Gastrocnemius medialis (tissue), 4 donors: ENCODE measurements at regions not wholly inside any gene's neighbourhood (a gene's known extent, or its start where the extent isn't known, plus 50 kb on each side); places are given as distances from the start of the nearest gene placed in this dataset.

ENCODE experiments used
- ATAC-seq, 2 donors: fragments of 150-250 bp; one replicate each; pipeline ENCODE4 v1.9.1; 2016
- DNase-seq, 2 donors: peaks; one replicate each; pipeline ENCODE4 v3.0.0-alpha.2; 2019
- H3K27ac ChIP-seq, 4 donors: fragments of 200-600 bp; sonication (generic); 1 replicate in 1 of 4; 2 replicates in 3 of 4; pipeline ENCODE4 v1.5.1; 2016 to 2018; ENCODE audit warnings: mild to moderate bottlenecking in 2 of 4, moderate library complexity in 1 of 4
- H3K27me3 ChIP-seq, 3 donors: fragments of 200-600 bp; sonication (generic) in 2 of 3; 1 replicate in 1 of 3; 2 replicates in 2 of 3; pipeline versions ENCODE4 v1.5.1 to v1.6.0; 2016 to 2019; ENCODE audit warnings: mild to moderate bottlenecking in 1 of 3, moderate library complexity in 1 of 3
- H3K36me3 ChIP-seq, 2 donors: fragments of 200-600 bp; sonication (generic) in 1 of 2; one replicate each; pipeline ENCODE4 v1.5.1; 2017 to 2018
- H3K4me1 ChIP-seq, 2 donors: fragments of 200-600 bp; sonication (generic) in 1 of 2; one replicate each; pipeline ENCODE4 v1.5.1; 2016 to 2017; ENCODE audit warnings: mild to moderate bottlenecking in 2 of 2
- H3K4me3 ChIP-seq, 4 donors: fragments of 200-600 bp; sonication (generic) in 3 of 4; 1 replicate in 1 of 4; 2 replicates in 3 of 4; pipeline ENCODE4 v1.5.1; 2016 to 2019; ENCODE audit warnings: mild to moderate bottlenecking in 2 of 4
- H3K9me3 ChIP-seq, 3 donors: fragments of 200-600 bp; sonication (generic) in 2 of 3; 1 replicate in 1 of 3; 2 replicates in 2 of 3; pipeline ENCODE4 v1.5.1; 2016 to 2019
- POLR2A ChIP-seq, 2 donors: fragments of 450-650 bp; IDR thresholded peaks; one replicate each; pipeline ENCODE4 v1.6.1; 2017; ENCODE audit warnings: antibody characterized with exemption in 2 of 2, mild to moderate bottlenecking in 2 of 2, moderate library complexity in 2 of 2
- in situ Hi-C, 4 donors: fragments of 200-750 bp; cut with MboI; loops; one replicate each; pipeline versions ENCODE4 v1.15.0 to v1.8.0; 2017; ENCODE audit warnings: low sequenced_read_pairs in 4 of 4
- intact Hi-C: fragments of 100-400 bp; cut with DNase I; formaldehyde crosslinking; loops from one replicate; pipeline ENCODE4 v1.15.1; 2023; ENCODE audit warnings: low total_unique reads
- TF ChIP-seq, protein P1 (sequence below), 5 experiments: fragments of 450-650 bp in 3 of 5; fragments of 200-600 bp in 2 of 5; sonication (generic) in 2 of 5; IDR thresholded peaks in 4 of 5; conservative IDR thresholded peaks in 1 of 5; 1 replicate in 4 of 5; 2 replicates in 1 of 5; pipeline ENCODE4 v1.5.1; 2016 to 2019; ENCODE audit warnings: antibody characterized with exemption in 5 of 5, mild to moderate bottlenecking in 3 of 5, moderate library complexity in 3 of 5

DNA sequence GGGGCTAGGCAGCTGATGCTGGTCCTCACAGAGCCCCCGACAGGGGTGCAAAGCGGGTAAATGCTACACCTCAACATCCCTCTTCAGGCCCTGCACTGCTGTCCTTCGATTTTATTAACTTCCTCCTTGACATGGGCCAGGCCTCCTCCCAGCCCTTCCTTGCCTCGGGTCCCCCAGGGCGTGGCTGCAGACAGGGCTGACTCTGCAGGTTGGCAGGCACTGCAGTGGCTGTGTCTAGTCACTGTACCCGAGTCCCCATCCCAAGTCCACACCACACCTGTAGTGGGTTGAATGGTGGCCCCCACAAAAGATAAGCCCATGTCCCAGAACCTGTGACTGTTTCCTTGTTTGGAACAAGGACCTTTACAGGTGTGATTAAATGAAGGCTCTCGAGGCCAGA, 140.2 kb downstream of the TWIST2 start:
- Histone ChIP-seq H3K36me3 (no peaks in the 10 kb centered on the region), H3K27me3 (peaks cover 0 to 7% (median 0%) of the 10 kb centered on the region in 3 donors), H3K4me3 (no peak overlapping the region), H3K9me3 (no peaks in the 10 kb centered on the region), H3K27ac (no peak overlapping the region), H3K4me1 (no peaks in the 10 kb centered on the region)
- intact Hi-C loops (no loop called here), in situ Hi-C loops (no loop called here)
- DNase-seq, result no peak
- ATAC-seq, result no peak
- no peak for TF ChIP-seq POLR2A (IDR thresholded peaks at IDR 0.05)

DNA sequence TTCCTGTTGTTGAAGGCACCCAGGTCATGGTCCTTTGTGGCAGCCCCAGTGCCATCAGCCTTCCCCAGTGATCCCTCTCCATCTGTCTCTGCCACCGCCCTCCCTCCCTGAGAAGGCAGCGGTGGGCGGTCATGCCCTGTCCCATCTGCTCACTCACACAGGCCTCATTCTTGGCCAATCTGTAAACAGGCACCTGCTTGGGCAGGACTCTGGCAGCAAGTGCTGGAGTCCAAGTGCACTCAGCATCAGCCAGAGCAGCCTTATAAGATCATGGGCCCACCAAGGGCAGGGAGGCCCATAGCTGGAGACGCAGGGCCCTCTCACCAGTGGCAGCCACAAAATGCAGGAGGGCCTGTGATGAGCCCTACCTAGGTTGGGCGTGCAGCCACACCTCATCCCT, 140.9 kb downstream of the TWIST2 start:
- in situ Hi-C loops, result no loop called here
- intact Hi-C loops, result no loop called here
- no peak for ATAC-seq
- no peak for TF ChIP-seq POLR2A (IDR thresholded peaks at IDR 0.05)
- TF ChIP-seq, protein P1, sequence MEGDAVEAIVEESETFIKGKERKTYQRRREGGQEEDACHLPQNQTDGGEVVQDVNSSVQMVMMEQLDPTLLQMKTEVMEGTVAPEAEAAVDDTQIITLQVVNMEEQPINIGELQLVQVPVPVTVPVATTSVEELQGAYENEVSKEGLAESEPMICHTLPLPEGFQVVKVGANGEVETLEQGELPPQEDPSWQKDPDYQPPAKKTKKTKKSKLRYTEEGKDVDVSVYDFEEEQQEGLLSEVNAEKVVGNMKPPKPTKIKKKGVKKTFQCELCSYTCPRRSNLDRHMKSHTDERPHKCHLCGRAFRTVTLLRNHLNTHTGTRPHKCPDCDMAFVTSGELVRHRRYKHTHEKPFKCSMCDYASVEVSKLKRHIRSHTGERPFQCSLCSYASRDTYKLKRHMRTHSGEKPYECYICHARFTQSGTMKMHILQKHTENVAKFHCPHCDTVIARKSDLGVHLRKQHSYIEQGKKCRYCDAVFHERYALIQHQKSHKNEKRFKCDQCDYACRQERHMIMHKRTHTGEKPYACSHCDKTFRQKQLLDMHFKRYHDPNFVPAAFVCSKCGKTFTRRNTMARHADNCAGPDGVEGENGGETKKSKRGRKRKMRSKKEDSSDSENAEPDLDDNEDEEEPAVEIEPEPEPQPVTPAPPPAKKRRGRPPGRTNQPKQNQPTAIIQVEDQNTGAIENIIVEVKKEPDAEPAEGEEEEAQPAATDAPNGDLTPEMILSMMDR (IDR thresholded peaks at IDR 0.05 in 4 of 5, conservative IDR thresholded peaks at IDR 0.05 in 1 of 5), result no peak
- Histone ChIP-seq H3K4me3 (no peak overlapping the region), H3K4me1 (no peaks in the 10 kb centered on the region), H3K27me3 (peaks cover 0 to 7% (median 3%) of the 10 kb centered on the region in 3 donors), H3K9me3 (no peaks in the 10 kb centered on the region), H3K36me3 (no peaks in the 10 kb centered on the region), H3K27ac (no peak overlapping the region)
- no peak for DNase-seq

DNA sequence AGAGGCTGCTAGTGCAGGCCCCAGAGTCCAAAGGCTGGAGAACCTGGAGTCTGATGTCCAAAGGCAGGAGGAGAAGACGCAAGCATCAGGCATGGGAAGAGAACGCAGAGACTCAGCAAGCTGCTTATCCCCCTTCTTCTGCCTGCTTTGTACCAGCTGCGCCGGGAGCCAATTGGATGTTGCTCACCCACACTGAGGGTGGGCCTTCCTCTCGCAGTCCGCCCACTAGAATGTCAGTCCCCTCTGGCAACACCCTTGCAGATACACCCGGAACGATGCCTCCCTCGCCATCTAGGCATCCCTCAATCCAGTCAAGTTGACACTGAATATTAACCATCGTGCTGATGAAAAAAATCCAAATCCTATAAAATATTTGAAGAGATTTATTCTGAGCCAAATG, 141.6 kb downstream of the TWIST2 start:
- peaks cover 0 to 10% (median 7%) of the 10 kb centered on the region in 3 donors for H3K27me3 ChIP-seq
- no peaks in the 10 kb centered on the region for H3K9me3 ChIP-seq
- H3K27ac ChIP-seq, result no peak overlapping the region
- TF ChIP-seq, protein P1 (IDR thresholded peaks at IDR 0.05 in 4 of 5, conservative IDR thresholded peaks at IDR 0.05 in 1 of 5), result no peak
- TF ChIP-seq POLR2A (IDR thresholded peaks at IDR 0.05), result no peak
- intact Hi-C loops (no loop called here), in situ Hi-C loops (no loop called here)
- no peak overlapping the region for H3K4me3 ChIP-seq
- no peak for ATAC-seq
- DNase-seq, result no peak
- no peaks in the 10 kb centered on the region for H3K36me3 ChIP-seq
- no peaks in the 10 kb centered on the region for H3K4me1 ChIP-seq

DNA sequence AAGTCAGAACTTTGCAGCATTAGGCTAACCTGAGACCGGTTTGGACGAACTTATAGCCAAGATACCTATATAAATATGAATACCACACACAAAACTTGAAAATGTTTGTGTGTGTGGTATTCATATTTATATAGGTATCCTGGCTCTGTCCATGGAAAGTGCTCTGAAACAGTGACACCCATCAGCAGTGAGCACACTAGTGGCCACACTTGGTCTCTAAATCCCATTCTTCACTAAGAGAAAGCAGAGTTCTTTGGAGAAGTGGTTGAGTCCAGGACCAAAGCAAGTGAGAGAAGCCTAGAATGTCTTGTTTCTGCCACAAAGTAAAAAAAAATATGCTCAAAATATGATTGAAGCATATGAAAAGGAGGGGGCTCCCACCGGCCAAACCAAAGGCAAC, 146.5 kb downstream of the TWIST2 start:
- TF ChIP-seq, protein P1 (IDR thresholded peaks at IDR 0.05 in 4 of 5, conservative IDR thresholded peaks at IDR 0.05 in 1 of 5), result no peak
- no peak for TF ChIP-seq POLR2A (IDR thresholded peaks at IDR 0.05)
- Histone ChIP-seq H3K9me3 (no peaks in the 10 kb centered on the region), H3K36me3 (no peaks in the 10 kb centered on the region), H3K27ac (no peak overlapping the region), H3K27me3 (peaks cover 0 to 21% (median 5%) of the 10 kb centered on the region in 3 donors), H3K4me1 (no peaks in the 10 kb centered on the region), H3K4me3 (no peak overlapping the region)
- DNase-seq (no peak), ATAC-seq (no peak)
- in situ Hi-C loops (no loop called here), intact Hi-C loops (no loop called here)

DNA sequence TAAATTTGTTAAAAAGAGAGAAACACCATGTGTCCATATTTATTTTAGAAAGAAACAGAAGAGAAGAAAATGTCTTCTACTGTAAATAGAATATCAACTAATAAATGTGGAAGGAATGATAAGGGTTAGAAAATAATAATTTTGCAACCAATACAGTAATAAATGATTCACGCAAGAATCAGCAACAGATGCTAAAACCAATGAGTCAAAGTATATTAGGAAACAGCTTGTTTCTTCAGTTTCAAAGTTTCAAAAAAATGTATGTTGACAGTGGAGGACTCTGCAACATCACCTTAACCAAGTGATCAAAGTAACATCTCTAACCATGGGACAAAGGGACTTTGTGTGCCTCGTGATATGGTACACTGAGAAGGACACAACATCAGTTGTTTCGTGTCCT, 147.0 kb downstream of the TWIST2 start:
- Histone ChIP-seq H3K27ac (no peak overlapping the region), H3K36me3 (no peaks in the 10 kb centered on the region), H3K9me3 (no peaks in the 10 kb centered on the region), H3K27me3 (peaks cover 0 to 21% (median 5%) of the 10 kb centered on the region in 3 donors), H3K4me1 (no peaks in the 10 kb centered on the region), H3K4me3 (no peak overlapping the region)
- in situ Hi-C loops, result no loop called here
- ATAC-seq (no peak), DNase-seq (no peak)
- TF ChIP-seq, protein P1 (IDR thresholded peaks at IDR 0.05 in 4 of 5, conservative IDR thresholded peaks at IDR 0.05 in 1 of 5), result no peak
- TF ChIP-seq POLR2A (IDR thresholded peaks at IDR 0.05), result no peak
- intact Hi-C loops, result no loop called here
